ENCODE measurements at regions not wholly inside any gene's neighbourhood (a gene's known extent, or its start where the extent isn't known, plus 50 kb on each side); places are given as distances from the start of the nearest gene placed in this dataset.
"Not testable (repeated sequence)": the region's sequence is repeated elsewhere in the genome, so short reads cannot be mapped to it uniquely, and the experiment has no call there.

DNA sequence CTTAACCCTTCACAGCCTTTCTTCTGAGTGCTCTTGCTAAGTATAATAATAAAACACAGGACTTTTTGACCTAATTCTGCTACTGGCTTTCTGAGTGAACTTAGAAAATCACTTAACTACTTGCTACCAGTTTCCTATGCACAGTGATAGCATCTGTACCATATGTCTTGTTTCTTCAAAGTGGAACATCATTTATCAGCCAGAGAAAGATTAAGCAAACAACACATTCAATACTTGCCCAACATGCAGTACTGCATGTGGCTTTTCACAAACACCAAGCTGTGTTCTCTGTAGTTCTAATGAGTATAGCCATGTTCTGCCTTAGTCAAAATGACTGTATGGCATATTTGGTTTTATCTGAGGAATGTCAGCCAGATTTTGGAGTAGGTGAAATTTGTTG, 1286.6 kb upstream of the ZEB2 start:
- no peak for DNase-seq (ENCODE audit: low read depth in 2 of 2)

DNA sequence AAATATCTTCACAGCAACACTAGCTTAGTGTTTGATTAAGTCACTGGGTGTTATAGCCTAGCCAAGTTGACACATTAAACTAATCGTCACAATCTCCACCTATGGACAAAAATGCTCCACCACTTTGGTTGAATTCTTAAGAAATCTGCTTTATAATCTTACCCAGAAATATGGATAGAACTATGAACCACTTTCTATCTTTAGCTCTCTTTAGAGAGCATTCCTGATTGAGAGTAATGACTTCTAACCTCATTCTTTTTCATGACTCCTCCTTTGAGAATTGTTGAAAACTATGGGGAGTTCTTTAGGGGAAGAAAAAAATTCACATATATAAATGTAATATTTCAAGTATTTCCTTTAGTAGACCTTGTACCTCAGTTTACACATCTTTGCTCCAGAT, 1282.2 kb upstream of the ZEB2 start:
- DNase-seq (ENCODE audit: low read depth in 2 of 2): no peak

DNA sequence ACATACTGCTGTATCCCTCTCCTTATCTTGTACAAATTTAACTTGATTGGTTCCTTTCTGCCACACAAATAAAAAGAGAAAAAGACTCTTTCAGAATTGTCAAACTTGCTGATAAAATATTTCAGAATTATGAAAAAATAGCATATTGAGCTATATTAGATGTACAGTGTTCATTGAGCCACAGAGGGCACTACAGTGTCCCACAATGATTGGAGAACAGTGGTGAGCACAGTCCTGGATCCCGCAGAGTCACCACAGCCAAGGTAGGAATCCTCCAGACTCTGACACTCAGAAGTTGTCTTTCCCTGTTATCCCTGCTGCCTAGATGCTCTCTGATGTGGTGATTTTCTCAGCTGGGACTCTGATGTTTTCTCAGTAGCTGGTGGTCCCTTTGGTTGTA, 1281.3 kb upstream of the ZEB2 start:
- DNase-seq (ENCODE audit: low read depth in 2 of 2): no peak

DNA sequence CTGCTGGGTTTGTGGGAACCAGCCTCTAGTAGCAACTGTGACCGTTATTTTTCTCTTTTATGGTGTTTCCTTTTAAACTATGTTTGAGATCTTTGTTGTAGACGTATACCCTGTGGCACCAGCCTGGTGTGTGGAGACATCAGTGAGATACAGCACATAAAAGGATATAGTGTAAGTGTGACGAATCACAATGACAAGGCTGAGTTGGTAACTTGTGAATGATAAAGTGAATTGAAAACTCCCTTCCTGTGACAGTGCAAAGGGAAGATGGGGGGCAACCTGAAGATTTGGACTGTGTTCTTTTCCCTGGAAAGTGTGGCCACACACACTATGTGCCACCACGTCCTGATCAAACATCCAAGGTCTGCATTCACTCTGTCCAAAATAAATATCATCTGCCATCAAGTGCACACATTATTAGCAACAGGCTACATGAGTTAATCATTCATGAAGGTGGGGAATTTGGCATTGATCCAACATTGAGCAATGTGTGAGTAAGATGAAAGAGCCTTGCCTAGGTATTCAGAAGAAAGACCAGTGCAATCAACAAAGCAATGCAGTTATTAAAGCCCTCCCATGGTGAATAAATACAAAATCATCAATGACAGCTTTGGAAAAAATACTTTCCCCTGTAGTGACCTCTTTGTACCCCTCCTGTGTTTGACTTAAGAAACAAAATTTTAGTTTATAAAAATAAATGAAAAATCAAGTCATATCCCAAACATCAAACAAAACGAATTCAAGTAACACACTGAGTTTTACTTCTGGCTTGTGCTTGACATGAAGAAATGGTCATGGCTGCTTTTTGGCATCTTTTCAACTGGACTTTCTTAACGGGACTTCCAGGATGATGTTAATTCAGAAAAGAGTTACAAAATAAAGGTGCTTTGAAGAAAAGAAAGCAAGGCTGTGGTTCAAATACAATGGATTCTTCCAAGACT, 1280.5 kb upstream of the ZEB2 start:
- DNase-seq (ENCODE audit: low read depth in 2 of 2): peak in 1 of 2 donors; percentile 24

DNA sequence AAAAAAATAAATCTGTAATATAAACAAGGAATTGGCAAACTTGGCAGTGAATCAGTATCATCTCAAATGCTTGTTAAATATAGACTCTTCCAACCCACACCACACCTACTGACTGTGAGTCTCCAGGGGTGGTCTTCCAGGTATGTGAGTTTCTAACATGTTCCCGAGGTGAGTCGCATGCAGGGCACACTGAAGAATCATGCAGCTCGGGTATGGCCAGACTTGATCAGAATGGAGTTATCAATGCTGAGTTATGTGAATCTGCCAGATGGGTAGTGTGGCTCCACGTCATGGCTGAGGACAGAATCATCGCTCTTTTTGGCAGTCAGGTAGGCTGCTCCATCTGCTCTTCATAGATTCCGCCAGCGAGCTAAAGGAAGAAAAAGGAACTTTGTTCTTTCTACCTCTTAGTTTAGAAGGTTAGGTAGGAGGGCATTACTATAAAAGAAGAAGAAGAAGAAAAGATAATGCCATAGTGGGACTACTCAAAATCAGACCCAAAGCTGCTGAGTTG, 1279.7 kb upstream of the ZEB2 start:
- no peak for DNase-seq (ENCODE audit: low read depth in 2 of 2)

DNA sequence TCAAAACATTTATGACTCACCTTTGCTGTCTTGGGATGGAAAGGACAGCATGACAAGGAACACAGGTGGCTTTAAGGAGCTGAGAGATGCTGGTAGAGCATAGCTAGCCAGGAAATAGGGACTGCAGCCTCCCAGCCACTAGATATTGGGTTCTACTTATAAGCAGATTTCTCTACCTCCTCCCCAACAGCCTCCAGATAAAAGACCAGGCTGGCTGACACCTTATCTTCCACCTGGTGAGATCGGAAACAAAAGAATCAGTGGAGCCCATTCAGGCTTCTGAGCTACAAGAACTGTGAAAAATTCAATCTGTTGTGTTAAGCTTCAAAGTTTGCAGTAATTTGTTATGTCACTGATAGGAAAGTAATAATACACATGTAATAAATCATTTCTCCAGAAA, 1278.5 kb upstream of the ZEB2 start:
- no peak for DNase-seq (ENCODE audit: low read depth in 2 of 2)

- peak in 1 of 2 donors; percentile 65 for DNase-seq (ENCODE audit: low read depth in 2 of 2)
Observed at GRCh38 chr2:145797692-145798091, 1277.8 kb upstream of the ZEB2 start.

GRCh38 chr2:145792745-145793144, 1272.8 kb upstream of the ZEB2 start:
- no peak for DNase-seq (ENCODE audit: low read depth in 2 of 2)

DNA sequence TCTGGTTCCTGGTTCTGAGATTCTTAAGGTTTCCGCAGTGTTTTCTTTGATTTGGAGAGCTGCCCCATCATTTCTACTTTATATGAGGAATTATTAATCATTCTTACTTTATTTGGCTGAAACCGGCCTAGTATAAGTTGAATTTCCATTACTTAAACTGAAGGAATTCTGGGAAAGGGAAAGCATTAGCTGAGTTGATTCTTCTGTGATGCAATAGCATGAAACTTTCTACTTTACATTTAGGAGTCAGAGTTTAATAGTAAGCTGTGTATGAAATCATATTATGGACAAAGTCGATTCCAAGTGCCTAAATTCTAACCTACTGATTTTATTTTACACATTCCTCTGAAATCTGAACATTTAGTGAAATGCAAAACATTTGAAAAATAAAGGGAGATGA, 1269.7 kb upstream of the ZEB2 start:
- DNase-seq (ENCODE audit: low read depth in 2 of 2): no peak

GRCh38 chr2:145787597-145788361, 1267.9 kb upstream of the ZEB2 start:
- DNase-seq (ENCODE audit: low read depth in 2 of 2): not testable (repeated sequence)

GRCh38 chr2:145782607-145783006, 1262.7 kb upstream of the ZEB2 start:
- not testable (repeated sequence) for DNase-seq (ENCODE audit: low read depth in 2 of 2)

DNA sequence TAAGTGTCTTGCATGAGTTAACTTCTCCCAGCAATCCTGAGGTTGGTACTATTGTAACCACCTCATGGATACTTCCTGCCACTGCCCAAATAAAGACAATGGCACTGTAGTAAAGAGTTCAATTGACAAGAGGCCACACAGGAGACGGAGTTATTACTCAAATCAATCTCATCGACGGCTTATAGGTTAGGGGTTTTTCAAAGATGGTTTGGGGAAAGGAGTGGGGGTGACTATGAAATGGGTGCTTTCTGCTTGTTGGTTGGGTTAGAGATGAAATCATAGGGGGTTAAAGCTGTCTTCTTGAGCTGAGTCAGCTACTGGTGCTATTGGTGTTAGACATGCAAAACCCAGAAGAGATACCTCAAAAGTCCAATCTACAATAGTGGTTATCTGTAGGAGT, 1258.0 kb upstream of the ZEB2 start:
- DNase-seq (ENCODE audit: low read depth in 2 of 2): no peak

DNA sequence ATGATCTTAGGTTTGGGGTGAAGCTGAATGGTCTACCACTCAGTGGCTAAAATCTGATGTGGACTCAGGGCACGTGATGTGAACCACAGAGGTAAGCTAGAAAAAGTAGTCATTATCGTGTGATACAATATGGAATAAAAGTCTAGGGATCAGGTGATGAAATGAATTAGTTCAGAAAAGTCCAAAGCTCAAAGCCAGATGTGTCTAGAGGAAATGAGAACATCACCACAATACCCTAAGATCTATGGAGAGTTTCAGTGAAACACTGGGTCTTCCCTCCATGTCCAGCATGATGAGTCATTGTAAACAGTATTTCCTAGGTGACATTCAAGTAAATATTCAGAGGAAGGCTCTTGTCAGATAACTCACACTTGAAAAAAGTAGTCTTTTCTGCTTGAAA, 1257.4 kb upstream of the ZEB2 start:
- no peak for DNase-seq (ENCODE audit: low read depth in 2 of 2)

- DNase-seq (ENCODE audit: low read depth in 2 of 2): no peak
Observed at GRCh38 chr2:145775591-145775990, 1255.7 kb upstream of the ZEB2 start.

- no peak for DNase-seq (ENCODE audit: low read depth in 2 of 2)
Observed at GRCh38 chr2:145771525-145771924, 1251.6 kb upstream of the ZEB2 start.

- DNase-seq (ENCODE audit: low read depth in 2 of 2): no peak
Observed at GRCh38 chr2:145769011-145769716, 1249.2 kb upstream of the ZEB2 start.

DNA sequence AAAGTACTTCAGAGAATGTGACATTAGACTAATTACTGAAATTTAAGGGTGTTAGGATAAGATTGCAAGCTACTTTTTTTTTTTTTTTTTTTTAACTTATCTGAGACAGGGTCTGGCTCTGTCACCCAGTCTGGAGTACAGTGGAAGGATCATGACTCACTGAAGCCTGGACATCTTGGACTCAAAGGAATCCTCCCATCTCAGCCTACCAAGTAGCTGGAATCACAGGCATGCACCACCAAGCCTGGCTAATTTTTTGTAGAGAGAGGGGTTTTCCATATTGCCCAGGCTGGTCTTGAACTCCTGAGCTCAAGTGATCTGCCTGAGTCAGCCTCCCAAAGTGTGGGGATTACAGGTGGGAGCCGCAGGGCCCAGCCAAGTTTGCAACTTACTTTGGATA, 1246.0 kb upstream of the ZEB2 start:
- DNase-seq (ENCODE audit: low read depth in 2 of 2): no peak

DNA sequence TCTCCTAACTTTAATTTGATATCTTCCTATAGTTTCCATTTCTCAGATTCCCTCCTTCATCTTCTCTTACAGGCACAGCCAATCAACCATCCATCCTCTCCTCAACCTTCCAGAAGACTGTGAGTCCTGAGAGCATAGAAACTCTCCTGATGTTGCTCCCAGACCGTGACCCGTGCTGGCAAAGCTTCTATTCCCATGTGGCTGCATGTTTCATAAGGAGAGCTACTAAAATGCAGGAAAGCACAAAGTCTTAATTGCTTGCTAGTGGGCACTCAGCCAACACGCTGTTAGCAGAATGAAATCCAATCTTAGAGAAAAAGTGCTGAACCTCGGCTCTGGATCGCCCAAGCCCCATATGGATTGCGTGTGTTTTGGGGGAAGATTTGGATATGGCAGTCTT, 1244.7 kb upstream of the ZEB2 start:
- peak in 1 of 2 donors; percentile 11 for DNase-seq (ENCODE audit: low read depth in 2 of 2)

GRCh38 chr2:145760781-145761649, 1241.1 kb upstream of the ZEB2 start:
- DNase-seq (ENCODE audit: low read depth in 2 of 2): peak in 1 of 2 donors; percentile 82

DNA sequence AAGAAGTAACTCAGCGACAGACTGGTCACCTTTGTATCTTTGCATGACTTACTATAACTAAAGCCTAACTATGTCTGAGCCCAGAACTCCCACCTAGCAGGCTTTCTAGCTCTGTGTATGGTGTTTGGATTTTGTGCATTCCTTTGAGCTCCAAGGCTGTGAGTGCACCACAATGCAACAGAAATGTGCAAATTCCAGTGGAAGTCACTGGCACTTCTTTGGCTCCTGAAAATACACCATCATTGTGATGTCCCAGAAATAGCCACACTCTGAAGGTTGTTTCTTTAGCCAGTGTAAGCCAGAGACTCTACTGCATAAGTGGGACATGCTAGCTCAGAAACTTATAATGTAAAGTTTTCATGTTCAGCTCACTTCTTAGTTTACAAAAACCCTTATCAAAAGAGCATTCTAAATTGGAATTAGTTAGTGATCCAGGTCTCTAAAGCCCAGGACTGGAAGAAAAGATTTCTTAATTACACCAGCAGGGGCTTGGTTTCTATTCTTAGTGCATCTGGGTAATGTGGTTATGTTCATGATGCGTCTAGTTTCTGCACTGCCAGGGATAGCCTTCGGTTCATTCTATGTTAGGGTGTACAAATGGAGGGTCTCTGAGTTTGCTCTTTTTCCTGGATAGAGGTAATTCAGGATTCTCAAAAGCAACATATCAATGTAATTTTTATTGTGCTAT, 1239.5 kb upstream of the ZEB2 start:
- no peak for DNase-seq (ENCODE audit: low read depth in 2 of 2)

Measured in dermis microvascular lymphatic vessel endothelial cell (primary cell).